ENCODE measurements at regions not wholly inside any gene's neighbourhood (a gene's known extent, or its start where the extent isn't known, plus 50 kb on each side); places are given as distances from the start of the nearest gene placed in this dataset.

GRCh38 chr15:26148156-26148860 lies 285.2 kb upstream of the ATP10A start:
- no peak for TF ChIP-seq CTCF (IDR thresholded peaks at IDR 0.05 in 8 of 11, conservative IDR thresholded peaks at IDR 0.05 in 3 of 11)
- no peak for TF ChIP-seq POLR2AphosphoS5 (IDR thresholded peaks at IDR 0.05)
